ENCODE measurements at regions not wholly inside any gene's neighbourhood (a gene's known extent, or its start where the extent isn't known, plus 50 kb on each side); places are given as distances from the start of the nearest gene placed in this dataset.
"Not testable (repeated sequence)": the region's sequence is repeated elsewhere in the genome, so short reads cannot be mapped to it uniquely, and the experiment has no call there.

DNA sequence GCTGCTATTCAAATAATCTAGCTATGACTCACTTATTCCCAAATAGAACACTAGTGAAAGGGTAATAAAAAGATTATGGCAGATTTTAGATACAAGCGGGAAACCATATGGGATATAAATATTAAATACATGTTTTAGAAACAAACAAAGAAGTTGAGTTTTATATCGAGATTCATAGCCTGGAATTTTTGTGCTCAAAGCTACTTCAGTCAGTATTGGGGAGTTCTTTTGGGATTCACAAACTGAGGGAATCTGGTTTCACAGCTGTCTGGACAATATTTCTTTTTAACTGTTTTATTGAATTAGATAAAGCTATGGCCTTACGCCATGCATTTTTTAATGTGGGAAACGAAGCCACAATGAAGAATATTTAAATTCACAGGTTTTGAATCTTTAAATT lies 257.1 kb upstream of the PCDH20 start:
- ATAC-seq (ENCODE audit: poor library complexity) (no peak), DNase-seq (no peak)
- intact Hi-C loops (cut with DNase I), result no loop called here

DNA sequence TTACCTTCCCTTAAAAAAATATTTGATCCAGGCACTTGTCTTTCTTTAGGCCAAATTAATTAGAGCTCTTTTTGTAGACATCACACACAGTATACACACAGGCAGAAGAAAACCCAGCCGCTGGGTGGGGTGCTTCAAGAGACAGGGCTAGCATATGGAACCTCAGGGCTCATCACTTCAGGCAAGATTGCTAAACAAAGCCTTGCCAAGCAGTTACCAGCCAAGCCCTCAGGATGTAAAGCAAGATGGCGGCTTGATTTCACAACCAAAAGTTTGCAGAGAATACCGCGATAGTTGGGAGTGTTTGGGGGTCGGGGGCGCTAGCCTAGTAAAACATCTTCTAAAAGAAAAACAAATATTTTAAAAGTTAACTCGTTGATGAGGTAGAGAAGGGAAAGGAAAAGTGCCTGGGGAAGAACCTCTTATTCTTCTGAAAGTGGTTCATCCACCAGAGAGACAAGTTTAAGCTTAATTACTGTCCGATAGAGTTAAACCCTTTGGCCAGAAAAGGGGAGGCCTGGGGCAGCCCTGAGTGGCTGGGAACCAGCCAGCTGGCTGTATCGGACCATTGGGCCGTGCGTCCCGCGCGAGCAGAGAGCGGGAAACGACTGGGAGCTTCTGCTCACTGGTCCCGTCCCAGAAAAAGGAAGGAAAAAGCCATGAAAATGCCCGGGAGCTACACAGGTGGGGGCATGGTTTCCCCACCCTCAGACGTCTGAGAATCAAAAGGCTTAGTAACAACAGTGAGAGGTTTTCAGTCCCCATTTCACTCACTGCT lies 254.9 kb upstream of the PCDH20 start:
- ATAC-seq (ENCODE audit: poor library complexity) (no peak), DNase-seq (no peak)
- intact Hi-C loops (cut with DNase I), result no loop called here

DNA sequence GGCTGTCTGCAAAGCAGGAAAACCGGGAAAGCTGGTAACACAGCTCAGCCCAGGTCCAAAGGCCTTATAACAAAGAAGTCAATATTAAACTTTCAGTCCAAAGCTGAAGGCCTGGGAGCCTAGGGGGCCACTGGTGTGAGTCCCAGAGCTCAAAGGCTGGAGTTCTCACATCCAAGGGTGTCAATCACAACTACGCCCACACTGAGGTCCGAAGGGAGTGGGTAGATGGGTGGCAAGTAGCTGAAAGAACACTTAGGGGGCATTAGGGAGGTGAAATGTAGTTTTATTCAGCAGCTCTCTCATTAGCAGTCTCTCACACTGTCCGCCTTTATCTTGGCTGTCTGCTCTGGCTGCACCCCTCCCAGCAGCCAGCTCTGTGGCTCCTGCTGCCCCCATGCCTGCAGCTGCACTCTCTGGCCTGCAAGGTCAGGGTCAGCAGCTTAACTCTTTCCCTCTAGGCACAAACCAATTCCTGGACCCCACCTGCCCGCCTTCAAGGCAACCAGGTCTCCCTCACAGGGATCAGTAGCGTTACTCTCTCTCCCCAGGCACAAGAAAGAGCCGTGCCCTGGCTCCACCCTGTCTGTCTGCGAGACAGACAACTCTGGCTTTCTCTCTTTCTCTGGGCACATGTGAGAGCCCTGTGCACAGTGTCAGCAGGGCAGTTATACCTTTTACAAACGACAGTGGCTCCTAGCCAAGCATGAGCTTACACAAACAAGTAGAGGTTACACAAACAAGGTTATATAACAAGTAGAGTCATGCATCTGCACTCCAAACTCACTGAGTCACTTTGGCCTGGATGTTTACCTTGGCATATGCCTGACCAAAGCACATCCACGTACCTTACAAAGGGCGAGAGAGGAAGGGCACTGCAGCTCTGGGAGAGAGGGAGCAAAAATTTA lies 249.4 kb upstream of the PCDH20 start:
- ATAC-seq (ENCODE audit: poor library complexity), result no peak
- intact Hi-C loops (cut with DNase I), result no loop called here
- no peak for DNase-seq

DNA sequence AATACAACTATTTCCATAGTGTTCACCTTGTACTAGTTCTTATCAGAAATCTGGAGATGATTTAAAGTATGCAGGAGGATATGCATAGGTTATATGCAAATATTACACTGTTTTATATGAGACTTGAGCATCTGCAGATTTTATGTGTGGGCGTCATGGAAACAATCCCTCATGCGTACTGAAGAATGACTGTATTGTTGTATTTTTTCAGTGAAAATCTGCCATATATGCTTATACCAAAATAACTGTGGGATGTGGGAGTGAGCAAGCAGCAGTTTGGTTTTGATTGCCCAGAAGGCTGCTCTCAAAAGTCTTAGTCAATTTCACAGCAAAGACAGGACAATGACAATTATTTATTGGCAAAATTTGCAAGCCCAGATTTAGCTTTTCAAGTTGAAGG lies 238.8 kb upstream of the PCDH20 start:
- intact Hi-C loops (cut with DNase I), result no loop called here
- ATAC-seq (ENCODE audit: poor library complexity) (no peak), DNase-seq (no peak)

DNA sequence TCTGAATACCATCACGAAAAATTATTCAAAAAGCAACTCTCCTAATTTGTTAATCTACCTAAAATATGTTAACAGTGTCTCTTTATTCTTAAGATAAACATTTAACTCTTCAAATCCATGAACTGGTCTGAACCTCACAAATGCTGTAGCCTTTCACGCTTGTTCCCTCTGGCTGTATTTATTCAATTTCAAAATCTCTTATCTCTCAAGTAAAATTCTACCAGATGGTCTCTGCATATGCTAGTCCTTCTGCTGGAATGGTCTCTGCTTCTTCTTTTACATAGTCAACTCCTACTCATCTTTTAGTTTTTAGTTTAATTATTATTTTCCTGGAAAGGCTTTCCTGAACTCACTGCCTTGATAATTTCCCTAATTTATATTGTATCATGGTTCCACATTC lies 232.9 kb upstream of the PCDH20 start:
- ATAC-seq (ENCODE audit: poor library complexity), result no peak
- intact Hi-C loops (cut with DNase I), result no loop called here
- no peak for DNase-seq

DNA sequence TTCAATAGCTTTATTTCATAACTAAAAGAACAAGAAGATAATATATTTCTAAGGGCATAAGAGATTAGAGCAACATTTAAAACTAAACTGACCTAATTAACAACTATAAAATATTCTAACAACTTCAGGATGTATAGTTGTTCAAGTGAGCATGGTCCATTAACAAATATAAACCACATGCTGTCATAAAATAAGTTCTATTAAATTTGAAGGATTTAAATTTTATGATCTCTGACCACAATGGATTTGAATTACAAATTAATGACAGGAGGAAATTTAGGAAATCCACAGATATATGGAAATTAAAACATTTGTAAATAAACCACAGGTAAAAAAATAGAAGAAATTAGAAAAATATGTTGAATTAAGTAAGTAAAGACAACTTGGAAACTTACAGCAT lies 196.5 kb upstream of the PCDH20 start:
- intact Hi-C loops (cut with DNase I), result no loop called here
- DNase-seq, result no peak
- no peak for ATAC-seq (ENCODE audit: poor library complexity)

DNA sequence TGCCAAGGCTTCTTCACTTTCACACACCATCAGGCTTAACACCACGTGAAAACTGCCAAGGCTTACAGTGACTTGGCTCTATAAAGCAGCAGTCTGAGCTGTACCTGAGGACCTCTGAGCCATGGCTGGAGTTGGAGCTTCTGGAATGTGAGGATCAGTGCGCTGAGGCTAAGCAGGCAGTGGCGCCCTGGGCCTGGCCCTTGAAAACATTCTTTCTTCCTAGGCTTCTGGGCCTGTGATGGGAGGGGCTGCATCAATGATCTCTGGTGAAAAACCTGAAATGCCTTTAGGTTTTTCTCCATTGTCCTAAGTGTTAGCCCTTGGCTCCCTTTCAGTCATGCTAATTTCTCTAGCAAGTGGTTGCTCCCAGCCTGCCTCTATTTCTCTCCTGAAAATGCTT lies 192.5 kb upstream of the PCDH20 start:
- no peak for DNase-seq
- intact Hi-C loops (cut with DNase I), result no loop called here
- ATAC-seq (ENCODE audit: poor library complexity), result no peak

DNA sequence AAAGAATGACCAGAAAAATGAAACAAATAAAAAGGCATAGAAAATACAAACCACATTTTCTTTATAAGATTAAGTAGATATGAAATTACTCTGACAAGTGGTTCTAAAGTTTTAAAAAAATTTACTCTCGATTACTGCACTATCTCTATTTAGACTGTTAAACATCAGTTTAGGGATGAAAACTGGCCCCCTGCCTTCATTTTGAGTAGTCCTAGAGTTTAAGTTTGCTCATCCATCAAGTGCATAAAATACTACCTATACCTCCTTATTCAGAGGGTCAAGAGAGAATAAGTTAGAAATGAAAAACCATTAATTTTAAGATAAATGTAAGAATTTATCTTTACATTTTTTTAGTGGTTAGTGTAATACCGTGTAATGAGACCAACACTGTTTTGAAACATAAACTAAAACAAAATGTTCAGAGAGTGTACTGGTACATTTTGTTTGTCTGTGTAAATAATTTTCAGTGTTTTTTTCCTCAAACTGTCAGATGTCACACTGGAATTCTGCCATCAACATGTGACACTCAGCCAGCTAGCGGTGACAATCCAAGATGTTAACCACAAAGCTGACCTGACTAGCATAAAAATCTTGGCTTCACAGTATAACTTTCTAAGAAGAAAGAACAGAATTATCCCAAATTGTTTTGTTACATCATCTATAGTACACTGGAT lies 184.8 kb upstream of the PCDH20 start:
- intact Hi-C loops (cut with DNase I), result no loop called here
- DNase-seq (no peak), ATAC-seq (ENCODE audit: poor library complexity) (no peak)

DNA sequence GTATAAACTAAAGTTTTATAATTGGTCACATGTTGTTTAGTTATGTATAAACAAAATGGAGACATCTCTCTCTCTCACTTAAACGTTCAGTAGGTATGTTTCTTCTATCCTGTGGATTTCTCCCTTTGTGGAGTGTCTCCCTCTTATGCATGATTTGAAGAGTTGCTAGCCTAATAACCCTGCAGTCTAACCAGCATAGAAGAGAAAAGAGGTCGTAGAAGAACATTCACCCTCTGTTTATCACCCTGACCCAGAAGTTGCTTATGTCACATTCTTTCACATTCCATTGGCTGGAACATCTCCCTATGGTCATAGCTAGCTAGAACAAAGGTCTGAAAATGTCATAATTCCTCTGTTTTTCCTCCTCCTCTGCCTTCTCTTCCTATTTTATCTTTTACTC lies 176.8 kb upstream of the PCDH20 start:
- DNase-seq (no peak), ATAC-seq (ENCODE audit: poor library complexity) (no peak)
- intact Hi-C loops (cut with DNase I), result no loop called here

DNA sequence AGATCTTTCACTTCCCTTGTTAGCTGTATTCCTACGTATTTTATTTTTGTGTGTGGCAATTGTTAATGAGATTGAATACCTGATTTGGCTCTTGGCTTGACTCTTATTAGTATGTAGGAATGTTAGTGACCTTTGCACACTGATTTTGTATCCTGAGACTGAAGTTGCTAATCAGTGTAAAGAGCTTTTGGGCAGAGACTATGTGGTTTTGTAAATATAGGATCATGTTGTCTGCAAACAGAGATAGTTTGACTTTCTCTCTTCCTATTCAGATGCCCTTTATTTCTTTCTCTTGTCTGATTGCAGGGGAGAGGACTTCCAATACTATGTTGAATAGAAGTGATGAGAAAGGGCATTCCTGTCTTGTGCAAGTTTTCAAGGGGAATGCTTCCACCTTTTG lies 160.3 kb upstream of the PCDH20 start:
- DNase-seq (no peak), ATAC-seq (ENCODE audit: poor library complexity) (no peak)
- intact Hi-C loops (cut with DNase I), result no loop called here

DNA sequence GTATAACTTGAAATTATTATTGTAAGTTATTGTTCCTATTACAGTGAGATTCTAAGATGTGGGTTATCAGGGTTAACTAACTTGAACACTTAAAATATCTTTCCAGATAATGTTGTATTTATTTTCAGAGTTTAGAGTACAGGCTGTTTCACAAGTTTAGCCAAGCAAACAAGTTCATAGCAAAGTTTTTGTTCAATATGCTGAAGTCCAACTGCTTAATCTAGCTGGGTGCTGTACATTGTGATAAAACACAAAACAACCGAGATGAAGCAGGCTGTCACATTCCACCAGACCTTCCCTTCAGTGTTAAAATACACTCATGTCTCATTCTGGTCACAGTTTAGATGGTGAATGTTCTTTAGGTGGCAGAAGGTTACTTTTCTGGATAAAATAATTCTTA lies 148.0 kb upstream of the PCDH20 start:
- ATAC-seq (ENCODE audit: poor library complexity) (no peak), DNase-seq (no peak)
- intact Hi-C loops (cut with DNase I), result no loop called here

DNA sequence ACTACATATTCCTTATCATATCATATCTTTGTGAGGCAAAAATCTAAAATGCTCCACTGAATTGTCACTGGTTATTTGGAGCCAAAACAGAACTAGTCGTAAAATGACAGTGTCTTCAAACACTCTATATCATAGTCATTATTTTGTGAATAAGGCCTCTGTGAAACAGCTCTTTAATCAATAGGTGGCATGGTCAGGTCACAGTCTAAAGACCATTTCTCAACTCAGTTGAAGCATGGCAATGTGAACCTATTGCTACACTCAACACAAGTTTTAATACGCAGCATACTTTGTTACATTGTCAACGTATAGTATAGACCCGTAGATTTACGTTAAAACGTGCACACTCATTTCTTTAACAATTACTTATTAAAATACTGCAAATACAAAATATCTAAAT lies 131.3 kb upstream of the PCDH20 start:
- DNase-seq (no peak), ATAC-seq (ENCODE audit: poor library complexity) (no peak)
- intact Hi-C loops (cut with DNase I), result no loop called here

DNA sequence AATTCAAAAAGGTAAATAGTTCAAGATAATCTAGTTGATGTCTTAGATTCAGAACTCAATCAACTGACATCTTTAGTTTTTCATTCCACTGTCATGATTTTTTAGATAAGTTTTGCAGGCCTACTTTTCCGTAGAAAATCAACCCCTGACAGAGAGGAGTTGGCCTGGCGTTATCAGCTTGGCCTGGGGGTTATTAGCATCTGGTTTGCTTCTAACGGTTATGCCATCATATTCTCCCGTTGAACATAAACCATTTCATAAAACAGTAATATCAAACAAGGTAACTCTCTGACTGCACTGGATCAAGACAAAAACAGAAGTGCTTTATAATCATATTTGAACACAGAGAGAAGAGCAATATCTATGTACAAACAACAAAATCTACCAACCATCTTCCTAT lies 130.8 kb upstream of the PCDH20 start:
- no peak for DNase-seq
- ATAC-seq (ENCODE audit: poor library complexity), result no peak
- intact Hi-C loops (cut with DNase I), result no loop called here

DNA sequence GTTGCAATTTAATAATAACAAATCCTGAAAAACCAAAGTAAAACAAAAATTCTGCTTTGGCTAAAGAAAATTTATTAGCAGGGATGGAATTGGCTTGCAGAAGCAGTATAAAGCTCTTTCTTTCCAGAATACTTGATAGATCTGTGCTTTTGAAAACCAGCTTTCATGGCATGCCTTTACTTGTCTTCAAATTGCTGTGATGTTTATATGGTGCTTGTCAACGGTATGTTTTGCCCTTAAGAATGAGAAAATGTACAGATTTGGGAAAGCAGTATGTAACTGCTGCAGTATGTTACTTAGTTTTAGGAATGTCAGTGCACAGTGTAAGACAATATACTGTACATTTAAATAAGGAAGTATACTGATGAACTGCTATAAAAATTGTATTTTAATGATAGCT lies 120.8 kb upstream of the PCDH20 start:
- DNase-seq (no peak), ATAC-seq (ENCODE audit: poor library complexity) (no peak)

DNA sequence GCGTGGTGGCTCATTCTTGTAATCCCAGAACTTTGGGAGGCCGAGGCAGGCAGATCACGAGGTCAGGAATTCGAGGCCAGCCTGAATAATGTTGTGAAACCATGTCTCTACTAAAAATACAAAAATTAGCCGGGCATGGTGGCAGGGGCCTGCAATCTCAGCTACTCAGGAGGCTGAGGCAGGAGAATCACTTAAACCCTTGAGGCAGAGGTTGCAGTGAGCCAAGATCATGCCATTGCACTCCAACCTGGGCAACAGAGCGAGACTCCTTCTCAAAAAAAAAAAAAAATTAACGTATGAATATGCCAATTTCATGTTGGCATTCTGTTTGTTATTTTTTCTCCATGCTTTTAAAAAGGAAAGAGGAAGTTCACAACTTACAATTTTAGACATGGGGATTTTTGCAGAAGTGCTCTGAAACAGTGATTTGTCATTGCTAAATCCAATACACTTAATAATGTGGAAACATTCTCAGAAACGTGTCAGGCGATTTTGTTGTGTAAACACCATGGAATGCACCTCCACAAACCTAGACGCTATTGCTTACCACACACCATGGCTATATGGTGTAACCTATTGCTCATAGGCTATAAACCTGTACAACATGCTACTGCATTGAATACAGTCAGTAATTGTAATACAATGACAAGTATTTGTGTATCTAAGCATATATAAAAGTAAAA lies 115.9 kb upstream of the PCDH20 start:
- ATAC-seq (ENCODE audit: poor library complexity) (no peak), DNase-seq (no peak)

More for the DNA sequence above, 120.8 kb upstream of the PCDH20 start:
- intact Hi-C loops (cut with DNase I), result no loop called here

DNA sequence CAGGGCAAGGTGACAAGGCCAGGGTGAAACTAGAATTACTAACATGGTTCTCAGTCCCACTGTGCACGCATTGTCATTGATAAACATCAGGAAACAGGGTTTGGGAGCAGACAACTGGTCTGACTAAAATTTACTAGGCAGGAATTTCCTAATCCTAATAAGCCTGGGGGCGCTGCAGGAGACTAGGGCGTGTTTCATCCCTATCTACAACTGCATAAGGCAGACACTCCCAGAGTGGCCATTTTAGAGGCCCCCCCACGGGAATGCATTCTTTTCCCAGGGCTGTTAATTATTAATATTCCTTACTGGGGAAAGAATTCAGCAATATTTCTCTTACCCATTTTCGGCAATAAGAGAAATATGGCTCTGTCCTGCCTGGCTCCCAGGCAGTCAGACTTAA lies 103.6 kb upstream of the PCDH20 start:
- DNase-seq; ATAC-seq (ENCODE audit: poor library complexity); intact Hi-C loops (cut with DNase I): not testable (repeated sequence)

More for the DNA sequence above, 115.9 kb upstream of the PCDH20 start:
- intact Hi-C loops (cut with DNase I), result no loop called here

DNA sequence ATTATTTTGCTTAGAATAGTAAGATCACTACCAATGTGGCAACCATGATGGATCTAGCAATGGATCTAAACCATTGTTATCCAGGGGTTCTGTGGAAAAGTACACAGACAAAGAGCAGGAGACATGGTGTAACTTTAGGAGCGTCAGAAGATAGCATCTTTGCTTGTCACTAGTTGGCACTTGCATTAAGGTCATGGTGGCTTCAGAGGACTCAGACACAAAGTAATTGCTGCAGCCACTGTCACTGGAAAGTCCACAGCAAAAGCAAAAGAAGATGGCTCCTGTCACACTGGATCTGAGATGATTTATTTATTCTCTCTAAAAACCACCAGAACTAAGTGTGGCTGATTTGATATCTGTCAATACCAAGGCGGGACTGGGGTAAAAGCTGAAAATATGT lies 93.3 kb upstream of the PCDH20 start:
- no peak for ATAC-seq (ENCODE audit: poor library complexity)
- no peak for DNase-seq
- intact Hi-C loops (cut with DNase I), result no loop called here

DNA sequence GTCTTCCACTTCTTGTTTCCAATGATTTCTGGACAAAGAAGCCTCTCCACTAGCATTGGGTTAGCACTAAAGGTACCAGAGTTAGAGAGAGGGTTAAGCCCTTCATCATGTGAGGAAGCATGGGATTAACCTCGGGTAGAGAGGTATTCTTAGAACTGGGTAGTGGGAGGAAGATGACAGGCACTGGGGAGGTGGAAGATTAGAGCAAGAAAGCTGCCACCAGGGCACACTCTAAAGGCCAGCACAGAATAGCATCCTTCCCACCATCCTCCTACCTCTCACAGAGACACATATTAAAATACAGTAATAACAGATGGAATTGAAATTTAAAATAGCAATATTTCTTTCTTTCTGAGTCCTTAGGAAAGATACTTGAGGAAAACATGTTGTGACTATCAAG lies 84.5 kb upstream of the PCDH20 start:
- intact Hi-C loops (cut with DNase I), result no loop called here
- DNase-seq (no peak), ATAC-seq (ENCODE audit: poor library complexity) (no peak)

DNA sequence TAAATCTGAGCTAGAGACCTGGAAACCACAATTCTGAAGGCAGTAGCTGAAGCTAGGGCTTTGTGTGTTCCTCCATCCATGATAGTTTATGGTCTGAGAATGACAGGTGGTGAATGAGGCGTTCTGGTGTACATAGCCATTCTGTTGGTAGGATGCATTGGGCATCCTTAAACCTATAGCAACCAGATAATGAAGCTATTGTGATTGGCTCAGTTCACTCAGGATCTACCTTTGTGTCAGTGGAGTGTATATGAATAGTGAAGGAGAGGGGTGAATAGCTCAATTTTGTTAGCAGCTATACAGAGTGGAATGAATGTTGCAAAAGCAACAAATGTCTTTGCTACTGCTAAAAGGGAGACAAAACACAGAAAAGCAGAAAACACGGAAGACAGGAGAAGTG lies 80.0 kb upstream of the PCDH20 start:
- ATAC-seq (ENCODE audit: poor library complexity), result no peak
- no peak for DNase-seq
- intact Hi-C loops (cut with DNase I), result no loop called here
